HCT116 (cell line): ENCODE measurements at regions not wholly inside any gene's neighbourhood (a gene's known extent, or its start where the extent isn't known, plus 50 kb on each side); places are given as distances from the start of the nearest gene placed in this dataset.
"Not testable (repeated sequence)": the region's sequence is repeated elsewhere in the genome, so short reads cannot be mapped to it uniquely, and the experiment has no call there.

Source experiments
- ATAC-seq: fragments of 200-7000 bp; cut with Tn5 transposase; 2 replicates; pipeline ENCODE4 v1.9.1; 2020; ENCODE audit warnings: mild to moderate bottlenecking, moderate library complexity
- BruUV-seq: library from RNA; stranded (reverse); fragments of 400-500 nt; replicated peaks from 2 replicates; lab custom pipeline; 2021; lab: Mats Ljungman, UMichigan
- CTCF ChIA-PET: fragments of 300-600 bp; sonication (Branson Sonifier 250); formaldehyde crosslinking; loops from one replicate; lab custom pipeline; 2021; ENCODE audit warnings: antibody characterized with exemption; lab: Charles Lee
- POLR2A ChIA-PET: fragments of 300-600, 350-600 bp; sonication (Branson Sonifier 250); formaldehyde crosslinking; loops from one replicate; lab custom pipeline; 2021; ENCODE audit warnings: antibody characterized with exemption; lab: Charles Lee
- RAD21 ChIA-PET, 2 experiments: fragments of 300-600 bp; sonication (Branson Sonifier 250); formaldehyde crosslinking; loops; one replicate each; lab custom pipeline; 2023; ENCODE audit warnings: low total read pairs in 2 of 2; ENCODE audit not compliant: uncharacterized antibody in 2 of 2, unreplicated experiment in 2 of 2, low non-redundant PET in 1 of 2; lab: Charles Lee
- DNase-seq: peaks from one replicate; pipeline ENCODE4 v3.0.0-alpha.2; 2010; ENCODE audit warnings: low read depth, low spot score
- H2AFZ ChIP-seq: fragments of 200-600 bp; shearing (Covaris generic), sonication (generic); 2 replicates; pipeline ENCODE4 v1.6.1; 2017; ENCODE audit warnings: low read depth, mixed run types, mixed read lengths, antibody characterized with exemption, low read length; ENCODE audit not compliant: poor library complexity, severe bottlenecking
- H3K27ac ChIP-seq: 2 replicates; pipeline ENCODE4 v1.5.1; 2012; ENCODE audit warnings: low read depth, low read length
- H3K27me3 ChIP-seq: fragments of 200-600 bp; sonication (generic); 2 replicates; pipeline ENCODE4 v1.6.1; 2016; ENCODE audit warnings: mixed run types, low read length, mixed read lengths; ENCODE audit not compliant: insufficient read depth
- H3K36me3 ChIP-seq, 2 experiments: fragments of 200-500 bp in 1 of 2; fragments of 200-600 bp in 1 of 2; sonication (Bioruptor generic) in 1 of 2; sonication (generic) in 1 of 2; 2 replicates each; pipeline versions ENCODE4 v1.5.1 to v1.6.1; 2014 to 2016; ENCODE audit warnings: low read length in 2 of 2, inconsistent platforms in 1 of 2, mixed read lengths in 1 of 2, mixed run types in 1 of 2; ENCODE audit not compliant: insufficient read depth in 2 of 2, control insufficient read depth in 1 of 2
- H3K4me1 ChIP-seq, 2 experiments: fragments of 200-600 bp in 1 of 2; sonication (generic) in 1 of 2; 2 replicates each; pipeline versions ENCODE4 v1.5.1 to v1.6.1; 2012 to 2017; ENCODE audit warnings: low read length in 2 of 2, inconsistent platforms in 1 of 2, mild to moderate bottlenecking in 1 of 2, mixed read lengths in 1 of 2, mixed run types in 1 of 2, moderate library complexity in 1 of 2; ENCODE audit not compliant: insufficient read depth in 2 of 2, control insufficient read depth in 1 of 2
- H3K4me2 ChIP-seq: fragments of 200-600 bp; sonication (generic); 2 replicates; pipeline ENCODE4 v1.6.1; 2017; ENCODE audit warnings: mixed run types, low read length, mixed read lengths
- H3K4me3 ChIP-seq, 2 experiments: fragments of 200-600 bp in 1 of 2; sonication (generic) in 1 of 2; replicated peaks in 1 of 2; 2 replicates each; pipeline ENCODE4 v1.5.1; 2011 to 2016; ENCODE audit warnings: low read length in 2 of 2, control low read depth in 1 of 2, low read depth in 1 of 2, mild to moderate bottlenecking in 1 of 2, mixed read lengths in 1 of 2, mixed run types in 1 of 2
- H3K79me2 ChIP-seq: fragments of 200-600 bp; sonication (generic); 2 replicates; pipeline ENCODE4 v1.6.1; 2017; ENCODE audit warnings: mild to moderate bottlenecking, mixed run types, low read length, moderate library complexity, mixed read lengths; ENCODE audit not compliant: insufficient read depth
- H3K9ac ChIP-seq: fragments of 200-600 bp; sonication (generic); 2 replicates; pipeline ENCODE4 v1.6.1; 2016; ENCODE audit warnings: low read length, mixed read lengths
- H3K9me2 ChIP-seq: fragments of 200-600 bp; sonication (generic), shearing (Covaris generic); 2 replicates; pipeline ENCODE4 v1.6.1; 2017; ENCODE audit warnings: mixed run types, mild to moderate bottlenecking, moderate library complexity; ENCODE audit not compliant: insufficient read depth
- H3K9me3 ChIP-seq, 2 experiments: fragments of 200-500 bp in 1 of 2; fragments of 200-600 bp in 1 of 2; sonication (Bioruptor generic) in 1 of 2; sonication (generic) in 1 of 2; 2 replicates each; pipeline ENCODE4 v1.6.1; 2014 to 2017; ENCODE audit warnings: low read length in 2 of 2, mixed read lengths in 2 of 2, inconsistent platforms in 1 of 2, low read depth in 1 of 2, mild to moderate bottlenecking in 1 of 2, mixed run types in 1 of 2, moderate library complexity in 1 of 2; ENCODE audit not compliant: control insufficient read depth in 1 of 2, insufficient read depth in 1 of 2
- H4K20me1 ChIP-seq: fragments of 200-600 bp; sonication (generic), shearing (Covaris generic); 2 replicates; pipeline ENCODE4 v1.6.1; 2017; ENCODE audit warnings: mixed run types, mild to moderate bottlenecking, moderate library complexity; ENCODE audit not compliant: insufficient read depth
- ELF1 ChIP-seq: IDR thresholded peaks from 2 replicates; pipeline ENCODE4 v1.6.1; 2012; ENCODE audit warnings: low read depth, borderline replicate concordance
- POLR2AphosphoS5 ChIP-seq: IDR thresholded peaks from 2 replicates; pipeline ENCODE4 v1.6.1; 2011; ENCODE audit warnings: mild to moderate bottlenecking, low read depth, low read length, moderate library complexity
- SIN3A ChIP-seq: IDR thresholded peaks from 2 replicates; pipeline ENCODE4 v1.6.1; 2012; ENCODE audit warnings: low read depth
- TCF7L2 ChIP-seq: IDR thresholded peaks from 2 replicates; pipeline ENCODE4 v1.7.0; 2011; ENCODE audit warnings: borderline replicate concordance, inconsistent platforms; ENCODE audit not compliant: insufficient read depth, insufficient read length; ENCODE audit errors: extremely low read depth
- intact Hi-C: fragments of 100-400 bp; cut with micrococcal nuclease; formaldehyde crosslinking; loops from 2 replicates; pipeline ENCODE4 v1.10.0; 2022
- TF ChIP-seq, protein P1 (sequence below): IDR thresholded peaks from 2 replicates; pipeline ENCODE4 v1.6.1; 2012; ENCODE audit warnings: low read depth
- TF ChIP-seq, protein P2 (sequence below), 3 experiments: fragments of 200-600 bp in 1 of 3; sonication (generic) in 1 of 3; IDR thresholded peaks in 2 of 3; conservative IDR thresholded peaks in 1 of 3; 2 replicates each; pipeline ENCODE4 v1.5.1; 2012 to 2017; ENCODE audit warnings: low read depth in 2 of 3, low read length in 2 of 3, antibody characterized with exemption in 1 of 3, borderline replicate concordance in 1 of 3, control low read depth in 1 of 3, mild to moderate bottlenecking in 1 of 3, mixed read lengths in 1 of 3, mixed run types in 1 of 3, moderate library complexity in 1 of 3; ENCODE audit not compliant: insufficient read depth in 1 of 3

DNA sequence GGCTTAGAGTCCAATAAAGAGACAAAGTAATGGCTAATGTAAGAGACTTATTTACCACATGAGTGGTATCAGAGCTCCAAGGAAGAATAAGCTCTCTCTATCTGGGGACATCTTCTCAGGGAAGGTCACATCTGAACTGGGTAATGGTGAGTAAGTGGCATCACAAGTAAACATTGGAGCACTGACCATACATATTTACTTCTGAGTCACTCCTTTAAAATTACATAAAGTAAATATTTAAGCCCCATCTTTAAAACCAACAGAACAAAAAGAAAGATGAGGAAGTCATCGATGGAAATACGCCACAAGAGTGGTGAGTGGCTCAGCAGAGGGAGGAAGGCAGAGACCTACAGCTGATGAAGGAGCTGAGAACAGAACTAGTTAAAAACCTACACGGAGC lies 159.9 kb downstream of the DUSP6 start:
- ChIA-PET CTCF (no interaction called here), POLR2A (interaction anchor here (1.0 kb wide), 1 partner anchor 160 kb away, joined by 3 read pairs; the partner anchor contains the start of gene DUSP6), RAD21 (no interaction called here)
- no peaks in the 10 kb centered on the region for H3K79me2 ChIP-seq
- intact Hi-C loops, result no loop called here
- peaks cover 6 to 12% of the 10 kb centered on the region in 2 experiments; a peak in 1 of 4 replicates for H3K9me3 ChIP-seq
- H3K4me2 ChIP-seq, result no peak overlapping the region
- H3K4me1 ChIP-seq, result no peaks in the 10 kb centered on the region
- no peak overlapping the region for H3K27ac ChIP-seq
- BruUV-seq, result no TSS peak
- H2AFZ ChIP-seq, result no peak overlapping the region
- TF ChIP-seq, protein P1, sequence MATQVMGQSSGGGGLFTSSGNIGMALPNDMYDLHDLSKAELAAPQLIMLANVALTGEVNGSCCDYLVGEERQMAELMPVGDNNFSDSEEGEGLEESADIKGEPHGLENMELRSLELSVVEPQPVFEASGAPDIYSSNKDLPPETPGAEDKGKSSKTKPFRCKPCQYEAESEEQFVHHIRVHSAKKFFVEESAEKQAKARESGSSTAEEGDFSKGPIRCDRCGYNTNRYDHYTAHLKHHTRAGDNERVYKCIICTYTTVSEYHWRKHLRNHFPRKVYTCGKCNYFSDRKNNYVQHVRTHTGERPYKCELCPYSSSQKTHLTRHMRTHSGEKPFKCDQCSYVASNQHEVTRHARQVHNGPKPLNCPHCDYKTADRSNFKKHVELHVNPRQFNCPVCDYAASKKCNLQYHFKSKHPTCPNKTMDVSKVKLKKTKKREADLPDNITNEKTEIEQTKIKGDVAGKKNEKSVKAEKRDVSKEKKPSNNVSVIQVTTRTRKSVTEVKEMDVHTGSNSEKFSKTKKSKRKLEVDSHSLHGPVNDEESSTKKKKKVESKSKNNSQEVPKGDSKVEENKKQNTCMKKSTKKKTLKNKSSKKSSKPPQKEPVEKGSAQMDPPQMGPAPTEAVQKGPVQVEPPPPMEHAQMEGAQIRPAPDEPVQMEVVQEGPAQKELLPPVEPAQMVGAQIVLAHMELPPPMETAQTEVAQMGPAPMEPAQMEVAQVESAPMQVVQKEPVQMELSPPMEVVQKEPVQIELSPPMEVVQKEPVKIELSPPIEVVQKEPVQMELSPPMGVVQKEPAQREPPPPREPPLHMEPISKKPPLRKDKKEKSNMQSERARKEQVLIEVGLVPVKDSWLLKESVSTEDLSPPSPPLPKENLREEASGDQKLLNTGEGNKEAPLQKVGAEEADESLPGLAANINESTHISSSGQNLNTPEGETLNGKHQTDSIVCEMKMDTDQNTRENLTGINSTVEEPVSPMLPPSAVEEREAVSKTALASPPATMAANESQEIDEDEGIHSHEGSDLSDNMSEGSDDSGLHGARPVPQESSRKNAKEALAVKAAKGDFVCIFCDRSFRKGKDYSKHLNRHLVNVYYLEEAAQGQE, result no peak
- TF ChIP-seq, protein P2, sequence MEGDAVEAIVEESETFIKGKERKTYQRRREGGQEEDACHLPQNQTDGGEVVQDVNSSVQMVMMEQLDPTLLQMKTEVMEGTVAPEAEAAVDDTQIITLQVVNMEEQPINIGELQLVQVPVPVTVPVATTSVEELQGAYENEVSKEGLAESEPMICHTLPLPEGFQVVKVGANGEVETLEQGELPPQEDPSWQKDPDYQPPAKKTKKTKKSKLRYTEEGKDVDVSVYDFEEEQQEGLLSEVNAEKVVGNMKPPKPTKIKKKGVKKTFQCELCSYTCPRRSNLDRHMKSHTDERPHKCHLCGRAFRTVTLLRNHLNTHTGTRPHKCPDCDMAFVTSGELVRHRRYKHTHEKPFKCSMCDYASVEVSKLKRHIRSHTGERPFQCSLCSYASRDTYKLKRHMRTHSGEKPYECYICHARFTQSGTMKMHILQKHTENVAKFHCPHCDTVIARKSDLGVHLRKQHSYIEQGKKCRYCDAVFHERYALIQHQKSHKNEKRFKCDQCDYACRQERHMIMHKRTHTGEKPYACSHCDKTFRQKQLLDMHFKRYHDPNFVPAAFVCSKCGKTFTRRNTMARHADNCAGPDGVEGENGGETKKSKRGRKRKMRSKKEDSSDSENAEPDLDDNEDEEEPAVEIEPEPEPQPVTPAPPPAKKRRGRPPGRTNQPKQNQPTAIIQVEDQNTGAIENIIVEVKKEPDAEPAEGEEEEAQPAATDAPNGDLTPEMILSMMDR (IDR thresholded peaks at IDR 0.05 in 2 of 3, conservative IDR thresholded peaks at IDR 0.05 in 1 of 3; ENCODE audit: borderline replicate concordance in 1 of 3, insufficient read depth in 1 of 3, low read depth in 2 of 3, low read length in 2 of 3), result no peak
- TF ChIP-seq SIN3A (no peak), TCF7L2 (no peak), ELF1 (no peak), POLR2AphosphoS5 (no peak)
- DNase-seq, result no peak
- H3K4me3 ChIP-seq, result no peak overlapping the region
- ATAC-seq, result no peak
- no peaks in the 10 kb centered on the region for H3K27me3 ChIP-seq
- H3K9me2 ChIP-seq, result no peaks in the 10 kb centered on the region
- H4K20me1 ChIP-seq, result no peaks in the 10 kb centered on the region
- no peaks in the 10 kb centered on the region for H3K36me3 ChIP-seq
- H3K9ac ChIP-seq, result no peak overlapping the region

DNA sequence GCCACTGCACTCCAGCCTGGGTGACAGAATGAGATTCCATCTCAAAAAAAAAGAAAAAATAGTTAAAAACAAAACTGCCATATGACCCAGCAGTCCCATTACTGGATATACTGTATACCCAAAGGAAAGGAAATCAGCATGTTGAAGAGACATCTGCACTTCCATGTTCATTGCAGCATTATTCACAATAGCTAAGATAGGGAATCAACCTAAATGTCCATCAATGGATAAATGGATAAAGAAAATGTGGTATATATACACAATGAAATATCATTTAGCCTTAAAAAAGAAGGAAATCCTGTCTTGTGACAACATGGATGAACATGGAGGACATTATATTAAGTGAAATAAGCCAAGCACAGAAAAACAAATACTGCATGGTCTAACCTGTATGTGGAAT lies 160.7 kb downstream of the DUSP6 start:
- RAD21 ChIA-PET, H2AFZ ChIP-seq, ATAC-seq, H3K4me3 ChIP-seq, CTCF ChIA-PET, H3K79me2 ChIP-seq, H3K9ac ChIP-seq, BruUV-seq, H4K20me1 ChIP-seq, intact Hi-C loops, H3K4me1 ChIP-seq, H3K4me2 ChIP-seq, H3K36me3 ChIP-seq, H3K27ac ChIP-seq, POLR2A ChIA-PET, H3K27me3 ChIP-seq, DNase-seq, H3K9me2 ChIP-seq: not testable (repeated sequence)
- H3K9me3 ChIP-seq, result peaks cover 6 to 12% of the 10 kb centered on the region in 2 experiments; a peak in 1 of 4 replicates
